DND-41 (cell line): ENCODE measurements at regions not wholly inside any gene's neighbourhood (a gene's known extent, or its start where the extent isn't known, plus 50 kb on each side); places are given as distances from the start of the nearest gene placed in this dataset.

Experiments
- EZH2 ChIP-seq: IDR thresholded peaks from 3 replicates; pipeline ENCODE4 v1.6.1; 2012; ENCODE audit warnings: borderline replicate concordance, low read depth, mild to moderate bottlenecking, moderate library complexity, low read length, inconsistent platforms; ENCODE audit not compliant: severe bottlenecking
- TF ChIP-seq, protein P1 (sequence below): IDR thresholded peaks from 2 replicates; pipeline ENCODE4 v1.5.1; 2012; ENCODE audit warnings: borderline replicate concordance, low read length, moderate library complexity, mild to moderate bottlenecking; ENCODE audit not compliant: poor library complexity, severe bottlenecking; ENCODE audit errors: extremely low read depth

GRCh38 chr17:74141612-74142011 is 61.9 kb upstream of the RPL38 start:
- TF ChIP-seq, protein P1, sequence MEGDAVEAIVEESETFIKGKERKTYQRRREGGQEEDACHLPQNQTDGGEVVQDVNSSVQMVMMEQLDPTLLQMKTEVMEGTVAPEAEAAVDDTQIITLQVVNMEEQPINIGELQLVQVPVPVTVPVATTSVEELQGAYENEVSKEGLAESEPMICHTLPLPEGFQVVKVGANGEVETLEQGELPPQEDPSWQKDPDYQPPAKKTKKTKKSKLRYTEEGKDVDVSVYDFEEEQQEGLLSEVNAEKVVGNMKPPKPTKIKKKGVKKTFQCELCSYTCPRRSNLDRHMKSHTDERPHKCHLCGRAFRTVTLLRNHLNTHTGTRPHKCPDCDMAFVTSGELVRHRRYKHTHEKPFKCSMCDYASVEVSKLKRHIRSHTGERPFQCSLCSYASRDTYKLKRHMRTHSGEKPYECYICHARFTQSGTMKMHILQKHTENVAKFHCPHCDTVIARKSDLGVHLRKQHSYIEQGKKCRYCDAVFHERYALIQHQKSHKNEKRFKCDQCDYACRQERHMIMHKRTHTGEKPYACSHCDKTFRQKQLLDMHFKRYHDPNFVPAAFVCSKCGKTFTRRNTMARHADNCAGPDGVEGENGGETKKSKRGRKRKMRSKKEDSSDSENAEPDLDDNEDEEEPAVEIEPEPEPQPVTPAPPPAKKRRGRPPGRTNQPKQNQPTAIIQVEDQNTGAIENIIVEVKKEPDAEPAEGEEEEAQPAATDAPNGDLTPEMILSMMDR: no peak
- no peak for TF ChIP-seq EZH2
